Left lung (tissue), 4 donors: ENCODE measurements at regions not wholly inside any gene's neighbourhood (a gene's known extent, or its start where the extent isn't known, plus 50 kb on each side); places are given as distances from the start of the nearest gene placed in this dataset.

Experiments
- ATAC-seq: fragments of 200-7000 bp; cut with Tn5 transposase; one replicate; pipeline ENCODE4 v1.9.1; 2020; ENCODE audit warnings: moderate library complexity
- DNase-seq, 4 donors: peaks; one replicate each; pipeline ENCODE4 v3.0.0-alpha.2; 2013 to 2020
- H3K27ac ChIP-seq, 2 donors: fragments of 200-600 bp; sonication (generic) in 1 of 2; one replicate each; pipeline versions ENCODE4 v1.5.0 to v1.8.0; 2020 to 2021
- H3K27me3 ChIP-seq, 2 donors: fragments of 200-600 bp; sonication (generic) in 1 of 2; one replicate each; pipeline versions ENCODE4 v1.5.0 to v1.8.0; 2020 to 2021
- H3K36me3 ChIP-seq, 2 donors: fragments of 200-600 bp; sonication (generic) in 1 of 2; one replicate each; pipeline versions ENCODE4 v1.5.0 to v1.8.0; 2020 to 2021
- H3K4me1 ChIP-seq, 2 donors: fragments of 200-600 bp; one replicate each; pipeline ENCODE4 v1.8.0; 2021
- H3K4me3 ChIP-seq, 2 donors: fragments of 200-600 bp; sonication (generic) in 1 of 2; one replicate each; pipeline versions ENCODE4 v1.5.0 to v1.8.0; 2020 to 2021; ENCODE audit warnings: mild to moderate bottlenecking in 1 of 2
- H3K9me3 ChIP-seq, 2 donors: fragments of 200-600 bp; sonication (generic) in 1 of 2; one replicate each; pipeline versions ENCODE4 v1.5.0 to v1.8.0; 2020 to 2021
- CTCF ChIP-seq, 2 donors: fragments of 200-600 bp; sonication (generic) in 1 of 2; IDR thresholded peaks; one replicate each; pipeline versions ENCODE4 v1.5.0 to v1.8.0; 2021; ENCODE audit warnings: antibody characterized with exemption in 2 of 2
- intact Hi-C, 2 donors: fragments of 100-400 bp; cut with DNase I; formaldehyde crosslinking; loops; one replicate each; pipeline versions ENCODE4 v1.11.2 to v1.14.2; 2022
- donor health status: DM: no; HTN: yes; CAD: no.
- donor health status: DM: no; HTN: no; CAD: no.

- Histone ChIP-seq H3K27ac (peak overlapping the region in 1 of 2 donors; percentile 100), H3K27me3 (no peaks in the 10 kb centered on the region), H3K4me1 (peaks cover 13 to 72% of the 10 kb centered on the region in 2 donors), H3K36me3 (no peaks in the 10 kb centered on the region), H3K9me3 (peaks cover 0 to 3% of the 10 kb centered on the region in 2 donors), H3K4me3 (no peak overlapping the region)
- DNase-seq (peak in 1 of 4 donors; percentile 1), ATAC-seq (no peak)
- intact Hi-C loops, result loop anchor here in 1 of 2 donors (10.0 kb wide), 2 partner anchors 108 to 528 kb away; no protein-coding TSS in a partner anchor
- TF ChIP-seq CTCF (IDR thresholded peaks at IDR 0.05), result no peak
Measured at GRCh38 chr2:64863097-64863820, 125.9 kb upstream of the SLC1A4 start.

- Histone ChIP-seq H3K4me1 (peaks cover 7 to 52% of the 10 kb centered on the region in 2 donors), H3K36me3 (no peaks in the 10 kb centered on the region), H3K27ac (peak overlapping the region; percentile 92 to 97), H3K9me3 (peaks cover 0 to 3% of the 10 kb centered on the region in 2 donors), H3K27me3 (no peaks in the 10 kb centered on the region), H3K4me3 (peak overlapping the region; percentile 62 to 69)
- TF ChIP-seq CTCF (IDR thresholded peaks at IDR 0.05), result peak; percentile 74 to 78
- intact Hi-C loops, result loop anchor here in 1 of 2 donors (2.0 to 10.0 kb wide), 3 partner anchors 110 to 530 kb away; no protein-coding TSS in a partner anchor
- ATAC-seq, result peak; percentile 90
- peak; percentile 70 to 94 (median 74) for DNase-seq
Measured at GRCh38 chr2:64865073-64865830, 123.9 kb upstream of the SLC1A4 start.

- peaks cover 0 to 3% of the 10 kb centered on the region in 2 donors for H3K9me3 ChIP-seq
- no peaks in the 10 kb centered on the region for H3K36me3 ChIP-seq
- H3K27me3 ChIP-seq, result no peaks in the 10 kb centered on the region
- intact Hi-C loops, result loop anchor here in 1 of 2 donors (2.0 to 10.0 kb wide), 3 partner anchors 111 to 531 kb away; no protein-coding TSS in a partner anchor
- TF ChIP-seq CTCF (IDR thresholded peaks at IDR 0.05), result no peak
- H3K4me3 ChIP-seq, result peak overlapping the region in 1 of 2 donors; percentile 62
- no peak for ATAC-seq
- H3K4me1 ChIP-seq, result peaks cover 6 to 45% of the 10 kb centered on the region in 2 donors
- H3K27ac ChIP-seq, result no peak overlapping the region
- peak in 1 of 4 donors; percentile 18 for DNase-seq
Measured at GRCh38 chr2:64865831-64866345, 123.3 kb upstream of the SLC1A4 start.

GRCh38 chr2:64866797-64867196, 122.4 kb upstream of the SLC1A4 start:
- peak in 2 of 4 donors; percentile 39 to 51 for DNase-seq

More at GRCh38 chr2:64866797-64867196, 122.4 kb upstream of the SLC1A4 start:
- no peaks in the 10 kb centered on the region for H3K27me3 ChIP-seq
- peaks cover 0 to 3% of the 10 kb centered on the region in 2 donors for H3K9me3 ChIP-seq
- H3K27ac ChIP-seq, result no peak overlapping the region
- H3K4me1 ChIP-seq, result peaks cover 0 to 36% of the 10 kb centered on the region in 2 donors
- no peak for ATAC-seq
- H3K4me3 ChIP-seq, result no peak overlapping the region
- intact Hi-C loops, result loop anchor here in 1 of 2 donors (10.0 kb wide), 2 partner anchors 112 to 532 kb away; no protein-coding TSS in a partner anchor
- no peaks in the 10 kb centered on the region for H3K36me3 ChIP-seq
- TF ChIP-seq CTCF (IDR thresholded peaks at IDR 0.05), result no peak
